ENCODE measurements at regions not wholly inside any gene's neighbourhood (a gene's known extent, or its start where the extent isn't known, plus 50 kb on each side); places are given as distances from the start of the nearest gene placed in this dataset.
"Not testable (repeated sequence)": the region's sequence is repeated elsewhere in the genome, so short reads cannot be mapped to it uniquely, and the experiment has no call there.

DNA sequence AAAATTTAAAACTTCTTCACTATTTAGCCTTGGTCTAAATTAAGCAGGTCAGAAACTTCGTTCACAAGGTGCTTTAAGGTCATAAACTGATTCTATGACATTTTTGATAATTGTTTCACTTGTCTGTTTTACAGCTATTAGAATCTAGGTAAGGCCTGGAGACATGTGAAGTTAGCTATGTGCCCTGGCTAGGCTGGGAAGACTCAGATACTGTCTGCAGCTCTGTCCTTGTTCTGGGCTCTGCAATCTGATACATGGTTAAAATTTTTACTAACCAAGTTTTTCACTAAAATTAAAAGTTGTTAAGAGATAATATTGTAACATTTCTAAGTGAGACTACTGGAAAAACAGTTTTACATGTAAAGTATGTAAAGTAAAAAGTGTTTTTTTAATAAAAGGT is 479.6 kb upstream of the EPHA6 start (continued):
- TF ChIP-seq EGR1 (IDR thresholded peaks at IDR 0.05; ENCODE audit: low read depth in 2 of 2) (no peak), FOXA2 (IDR thresholded peaks at IDR 0.05) (no peak), HNF4A (conservative IDR thresholded peaks at IDR 0.05) (no peak), NR2F2 (IDR thresholded peaks at IDR 0.05) (no peak)

DNA sequence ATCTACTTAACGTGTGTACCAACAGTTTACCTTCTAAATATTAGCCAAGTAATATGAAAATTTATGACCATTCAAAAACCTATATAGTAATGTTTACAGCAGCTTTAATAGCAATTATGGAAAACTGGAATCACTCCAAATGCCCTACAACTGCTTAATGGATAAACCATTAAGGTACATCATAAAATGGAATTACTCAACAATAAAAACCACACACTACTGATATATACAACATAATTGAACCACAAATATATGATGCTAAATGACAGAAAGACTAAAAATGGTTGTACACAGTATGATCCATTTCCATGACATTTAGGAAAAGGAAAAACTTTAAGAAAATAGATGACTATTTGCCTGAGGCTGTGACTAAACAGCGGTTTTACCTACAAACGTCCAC is 467.1 kb upstream of the EPHA6 start:
- 66% methylated on average over 3 of the region's 3 CpGs for WGBS
- no peaks in the 10 kb centered on the region for H3K4me1 ChIP-seq (ENCODE audit: control insufficient read depth in 4 of 4, insufficient read depth in 4 of 4, low read length in 3 of 4)
- H3K36me3 ChIP-seq (ENCODE audit: control insufficient read depth in 4 of 4, insufficient read depth in 3 of 4, low read depth in 1 of 4, low read length in 3 of 4), result no peaks in the 10 kb centered on the region
- no peak for DNase-seq (ENCODE audit: low spot score)
- H3K27me3 ChIP-seq (ENCODE audit: control insufficient read depth in 4 of 4, insufficient read depth in 4 of 4, low read length in 3 of 4), result no peaks in the 10 kb centered on the region
- TF ChIP-seq, protein P1, sequence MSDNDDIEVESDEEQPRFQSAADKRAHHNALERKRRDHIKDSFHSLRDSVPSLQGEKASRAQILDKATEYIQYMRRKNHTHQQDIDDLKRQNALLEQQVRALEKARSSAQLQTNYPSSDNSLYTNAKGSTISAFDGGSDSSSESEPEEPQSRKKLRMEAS (IDR thresholded peaks at IDR 0.05), result no peak
- TF ChIP-seq JUND (IDR thresholded peaks at IDR 0.05) (no peak), RXRA (IDR thresholded peaks at IDR 0.05) (no peak), TAF1 (conservative IDR thresholded peaks at IDR 0.05) (no peak), FOXA2 (IDR thresholded peaks at IDR 0.05) (no peak), HNF4A (conservative IDR thresholded peaks at IDR 0.05) (no peak), RAD21 (IDR thresholded peaks at IDR 0.05) (no peak), NR2F2 (IDR thresholded peaks at IDR 0.05) (no peak), HNF4G (IDR thresholded peaks at IDR 0.05) (no peak), FOXA1 (IDR thresholded peaks at IDR 0.05) (no peak), YY1 (IDR thresholded peaks at IDR 0.05) (no peak), SP1 (IDR thresholded peaks at IDR 0.05) (no peak), GABPA (IDR thresholded peaks at IDR 0.05 in 1 of 2, conservative IDR thresholded peaks at IDR 0.05 in 1 of 2) (no peak)
- TF ChIP-seq, protein P2, sequence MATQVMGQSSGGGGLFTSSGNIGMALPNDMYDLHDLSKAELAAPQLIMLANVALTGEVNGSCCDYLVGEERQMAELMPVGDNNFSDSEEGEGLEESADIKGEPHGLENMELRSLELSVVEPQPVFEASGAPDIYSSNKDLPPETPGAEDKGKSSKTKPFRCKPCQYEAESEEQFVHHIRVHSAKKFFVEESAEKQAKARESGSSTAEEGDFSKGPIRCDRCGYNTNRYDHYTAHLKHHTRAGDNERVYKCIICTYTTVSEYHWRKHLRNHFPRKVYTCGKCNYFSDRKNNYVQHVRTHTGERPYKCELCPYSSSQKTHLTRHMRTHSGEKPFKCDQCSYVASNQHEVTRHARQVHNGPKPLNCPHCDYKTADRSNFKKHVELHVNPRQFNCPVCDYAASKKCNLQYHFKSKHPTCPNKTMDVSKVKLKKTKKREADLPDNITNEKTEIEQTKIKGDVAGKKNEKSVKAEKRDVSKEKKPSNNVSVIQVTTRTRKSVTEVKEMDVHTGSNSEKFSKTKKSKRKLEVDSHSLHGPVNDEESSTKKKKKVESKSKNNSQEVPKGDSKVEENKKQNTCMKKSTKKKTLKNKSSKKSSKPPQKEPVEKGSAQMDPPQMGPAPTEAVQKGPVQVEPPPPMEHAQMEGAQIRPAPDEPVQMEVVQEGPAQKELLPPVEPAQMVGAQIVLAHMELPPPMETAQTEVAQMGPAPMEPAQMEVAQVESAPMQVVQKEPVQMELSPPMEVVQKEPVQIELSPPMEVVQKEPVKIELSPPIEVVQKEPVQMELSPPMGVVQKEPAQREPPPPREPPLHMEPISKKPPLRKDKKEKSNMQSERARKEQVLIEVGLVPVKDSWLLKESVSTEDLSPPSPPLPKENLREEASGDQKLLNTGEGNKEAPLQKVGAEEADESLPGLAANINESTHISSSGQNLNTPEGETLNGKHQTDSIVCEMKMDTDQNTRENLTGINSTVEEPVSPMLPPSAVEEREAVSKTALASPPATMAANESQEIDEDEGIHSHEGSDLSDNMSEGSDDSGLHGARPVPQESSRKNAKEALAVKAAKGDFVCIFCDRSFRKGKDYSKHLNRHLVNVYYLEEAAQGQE (IDR thresholded peaks at IDR 0.05), result no peak
- TF ChIP-seq, protein P3, sequence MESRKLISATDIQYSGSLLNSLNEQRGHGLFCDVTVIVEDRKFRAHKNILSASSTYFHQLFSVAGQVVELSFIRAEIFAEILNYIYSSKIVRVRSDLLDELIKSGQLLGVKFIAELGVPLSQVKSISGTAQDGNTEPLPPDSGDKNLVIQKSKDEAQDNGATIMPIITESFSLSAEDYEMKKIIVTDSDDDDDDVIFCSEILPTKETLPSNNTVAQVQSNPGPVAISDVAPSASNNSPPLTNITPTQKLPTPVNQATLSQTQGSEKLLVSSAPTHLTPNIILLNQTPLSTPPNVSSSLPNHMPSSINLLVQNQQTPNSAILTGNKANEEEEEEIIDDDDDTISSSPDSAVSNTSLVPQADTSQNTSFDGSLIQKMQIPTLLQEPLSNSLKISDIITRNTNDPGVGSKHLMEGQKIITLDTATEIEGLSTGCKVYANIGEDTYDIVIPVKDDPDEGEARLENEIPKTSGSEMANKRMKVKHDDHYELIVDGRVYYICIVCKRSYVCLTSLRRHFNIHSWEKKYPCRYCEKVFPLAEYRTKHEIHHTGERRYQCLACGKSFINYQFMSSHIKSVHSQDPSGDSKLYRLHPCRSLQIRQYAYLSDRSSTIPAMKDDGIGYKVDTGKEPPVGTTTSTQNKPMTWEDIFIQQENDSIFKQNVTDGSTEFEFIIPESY (IDR thresholded peaks at IDR 0.05), result no peak
- TF ChIP-seq, protein P4, sequence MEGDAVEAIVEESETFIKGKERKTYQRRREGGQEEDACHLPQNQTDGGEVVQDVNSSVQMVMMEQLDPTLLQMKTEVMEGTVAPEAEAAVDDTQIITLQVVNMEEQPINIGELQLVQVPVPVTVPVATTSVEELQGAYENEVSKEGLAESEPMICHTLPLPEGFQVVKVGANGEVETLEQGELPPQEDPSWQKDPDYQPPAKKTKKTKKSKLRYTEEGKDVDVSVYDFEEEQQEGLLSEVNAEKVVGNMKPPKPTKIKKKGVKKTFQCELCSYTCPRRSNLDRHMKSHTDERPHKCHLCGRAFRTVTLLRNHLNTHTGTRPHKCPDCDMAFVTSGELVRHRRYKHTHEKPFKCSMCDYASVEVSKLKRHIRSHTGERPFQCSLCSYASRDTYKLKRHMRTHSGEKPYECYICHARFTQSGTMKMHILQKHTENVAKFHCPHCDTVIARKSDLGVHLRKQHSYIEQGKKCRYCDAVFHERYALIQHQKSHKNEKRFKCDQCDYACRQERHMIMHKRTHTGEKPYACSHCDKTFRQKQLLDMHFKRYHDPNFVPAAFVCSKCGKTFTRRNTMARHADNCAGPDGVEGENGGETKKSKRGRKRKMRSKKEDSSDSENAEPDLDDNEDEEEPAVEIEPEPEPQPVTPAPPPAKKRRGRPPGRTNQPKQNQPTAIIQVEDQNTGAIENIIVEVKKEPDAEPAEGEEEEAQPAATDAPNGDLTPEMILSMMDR (IDR thresholded peaks at IDR 0.05; ENCODE audit: low read depth, low read length, missing input control), result no peak
- TF ChIP-seq, protein P5, sequence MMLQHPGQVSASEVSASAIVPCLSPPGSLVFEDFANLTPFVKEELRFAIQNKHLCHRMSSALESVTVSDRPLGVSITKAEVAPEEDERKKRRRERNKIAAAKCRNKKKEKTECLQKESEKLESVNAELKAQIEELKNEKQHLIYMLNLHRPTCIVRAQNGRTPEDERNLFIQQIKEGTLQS (IDR thresholded peaks at IDR 0.05), result no peak
- H3K4me3 ChIP-seq (ENCODE audit: low read depth in 1 of 3, low read length in 3 of 3), result no peak overlapping the region
- no peak overlapping the region for H3K9ac ChIP-seq (ENCODE audit: low read depth in 1 of 2, low read length in 2 of 2)
- H3K9me3 ChIP-seq (ENCODE audit: control insufficient read depth in 4 of 4, low read length in 3 of 4), result no peaks in the 10 kb centered on the region
- H3K27ac ChIP-seq (ENCODE audit: low read depth in 1 of 2, low read length in 2 of 2), result no peak overlapping the region

DNA sequence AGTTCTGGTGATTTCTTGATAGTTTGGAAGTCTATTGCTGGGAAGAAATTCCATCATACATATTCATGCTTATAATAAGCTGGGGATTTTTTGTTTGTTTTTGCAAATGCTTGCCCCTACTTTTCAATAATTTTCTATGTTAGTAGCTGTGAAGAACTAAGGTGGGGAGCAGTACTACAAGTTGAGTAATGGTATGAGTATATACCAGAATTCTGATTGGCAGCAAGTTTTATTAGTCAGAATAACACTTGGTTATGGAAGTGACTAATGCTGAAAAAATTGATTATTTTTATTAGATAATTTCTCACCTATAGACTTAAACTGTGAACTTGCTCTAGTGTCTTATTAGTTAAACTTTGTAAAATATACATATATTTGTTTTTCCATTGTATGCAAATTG is 462.8 kb upstream of the EPHA6 start:
- not testable (repeated sequence) for H3K27ac ChIP-seq (ENCODE audit: low read depth in 1 of 2, low read length in 2 of 2); H3K27me3 ChIP-seq (ENCODE audit: control insufficient read depth in 4 of 4, insufficient read depth in 4 of 4, low read length in 3 of 4); H3K36me3 ChIP-seq (ENCODE audit: control insufficient read depth in 4 of 4, insufficient read depth in 3 of 4, low read depth in 1 of 4, low read length in 3 of 4); DNase-seq (ENCODE audit: low spot score); H3K4me3 ChIP-seq (ENCODE audit: low read depth in 1 of 3, low read length in 3 of 3); H3K4me1 ChIP-seq (ENCODE audit: control insufficient read depth in 4 of 4, insufficient read depth in 4 of 4, low read length in 3 of 4); H3K9ac ChIP-seq (ENCODE audit: low read depth in 1 of 2, low read length in 2 of 2); H3K9me3 ChIP-seq (ENCODE audit: control insufficient read depth in 4 of 4, low read length in 3 of 4)
